DOHH2 (cell line): ENCODE measurements at regions not wholly inside any gene's neighbourhood (a gene's known extent, or its start where the extent isn't known, plus 50 kb on each side); places are given as distances from the start of the nearest gene placed in this dataset.

Experiments
- CTCF ChIP-seq: fragments of 200-600 bp; sonication (generic); IDR thresholded peaks from one replicate; pipeline ENCODE4 v1.5.1; 2014; ENCODE audit warnings: antibody characterized with exemption, mild to moderate bottlenecking, low read depth, low read length; ENCODE audit not compliant: poor library complexity, severe bottlenecking
- EZH2phosphoT487 ChIP-seq: fragments of 200-600 bp; sonication (generic); IDR thresholded peaks from 2 replicates; pipeline ENCODE4 v1.6.1; 2017; ENCODE audit warnings: borderline replicate concordance, mild to moderate bottlenecking, antibody characterized with exemption, low read length, moderate library complexity, mixed read lengths

DNA sequence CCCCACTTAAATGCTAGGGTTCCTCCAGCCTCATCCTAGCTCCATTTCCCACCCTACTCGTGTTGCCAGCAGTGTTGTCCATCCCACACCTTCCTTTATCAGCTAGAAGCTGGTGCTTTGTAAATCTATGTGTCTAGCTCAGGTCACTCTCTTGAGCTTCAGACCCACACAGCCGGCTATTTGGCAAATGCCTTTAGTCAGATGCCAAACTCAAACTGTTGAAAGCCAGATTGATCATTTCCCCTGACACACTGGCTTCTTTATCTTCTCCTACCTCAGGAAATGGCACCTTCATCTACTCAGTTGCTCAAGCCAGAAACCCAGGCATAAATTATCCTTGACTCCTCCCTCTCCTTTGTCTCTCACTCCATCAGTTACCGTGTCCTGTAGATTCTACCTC is 61.5 kb upstream of the TPM1 start:
- no peak for TF ChIP-seq CTCF
- no peak for TF ChIP-seq EZH2phosphoT487
